ENCODE measurements at regions not wholly inside any gene's neighbourhood (a gene's known extent, or its start where the extent isn't known, plus 50 kb on each side); places are given as distances from the start of the nearest gene placed in this dataset.

DNA sequence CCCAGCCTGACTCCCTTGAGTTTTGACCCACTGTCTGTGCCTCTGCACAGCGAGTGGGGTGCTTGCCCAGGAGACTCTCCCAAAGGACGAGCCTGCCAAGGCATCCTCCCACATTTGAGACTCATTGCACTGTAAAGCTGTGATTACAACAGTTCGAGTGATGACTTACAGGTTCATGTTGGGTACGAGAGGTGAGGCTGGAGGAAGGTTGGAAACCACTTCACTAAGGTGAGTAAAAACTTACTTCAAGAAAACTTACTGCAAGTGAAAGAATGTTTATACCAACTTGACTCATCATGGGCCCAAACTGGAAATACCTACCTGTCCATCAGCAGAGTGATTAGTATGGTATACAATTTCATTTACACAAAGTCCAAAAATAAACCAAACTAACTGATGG is 360.1 kb upstream of the CDH11 start:
- Histone ChIP-seq H3K9me3 (no peaks in the 10 kb centered on the region), H3K4me3 (no peak overlapping the region), H3K36me3 (replicated peaks in 1 of 2; ENCODE audit: insufficient read depth in 1 of 2, low read depth in 2 of 2) (no peaks in the 10 kb centered on the region), H3K27me3 (no peaks in the 10 kb centered on the region), H3K4me1 (no peaks in the 10 kb centered on the region), H3K27ac (no peak overlapping the region)
- WGBS, 2 donors = 47 to 63% methylated on average over 4 of the region's 4 CpGs
- intact Hi-C loops (cut with DNase I) = no loop called here
- no peak for DNase-seq
- no peak for ATAC-seq
- TF ChIP-seq POLR2A (IDR thresholded peaks at IDR 0.05) = no peak
- TF ChIP-seq, protein P1, sequence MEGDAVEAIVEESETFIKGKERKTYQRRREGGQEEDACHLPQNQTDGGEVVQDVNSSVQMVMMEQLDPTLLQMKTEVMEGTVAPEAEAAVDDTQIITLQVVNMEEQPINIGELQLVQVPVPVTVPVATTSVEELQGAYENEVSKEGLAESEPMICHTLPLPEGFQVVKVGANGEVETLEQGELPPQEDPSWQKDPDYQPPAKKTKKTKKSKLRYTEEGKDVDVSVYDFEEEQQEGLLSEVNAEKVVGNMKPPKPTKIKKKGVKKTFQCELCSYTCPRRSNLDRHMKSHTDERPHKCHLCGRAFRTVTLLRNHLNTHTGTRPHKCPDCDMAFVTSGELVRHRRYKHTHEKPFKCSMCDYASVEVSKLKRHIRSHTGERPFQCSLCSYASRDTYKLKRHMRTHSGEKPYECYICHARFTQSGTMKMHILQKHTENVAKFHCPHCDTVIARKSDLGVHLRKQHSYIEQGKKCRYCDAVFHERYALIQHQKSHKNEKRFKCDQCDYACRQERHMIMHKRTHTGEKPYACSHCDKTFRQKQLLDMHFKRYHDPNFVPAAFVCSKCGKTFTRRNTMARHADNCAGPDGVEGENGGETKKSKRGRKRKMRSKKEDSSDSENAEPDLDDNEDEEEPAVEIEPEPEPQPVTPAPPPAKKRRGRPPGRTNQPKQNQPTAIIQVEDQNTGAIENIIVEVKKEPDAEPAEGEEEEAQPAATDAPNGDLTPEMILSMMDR (IDR thresholded peaks at IDR 0.05) = no peak

DNA sequence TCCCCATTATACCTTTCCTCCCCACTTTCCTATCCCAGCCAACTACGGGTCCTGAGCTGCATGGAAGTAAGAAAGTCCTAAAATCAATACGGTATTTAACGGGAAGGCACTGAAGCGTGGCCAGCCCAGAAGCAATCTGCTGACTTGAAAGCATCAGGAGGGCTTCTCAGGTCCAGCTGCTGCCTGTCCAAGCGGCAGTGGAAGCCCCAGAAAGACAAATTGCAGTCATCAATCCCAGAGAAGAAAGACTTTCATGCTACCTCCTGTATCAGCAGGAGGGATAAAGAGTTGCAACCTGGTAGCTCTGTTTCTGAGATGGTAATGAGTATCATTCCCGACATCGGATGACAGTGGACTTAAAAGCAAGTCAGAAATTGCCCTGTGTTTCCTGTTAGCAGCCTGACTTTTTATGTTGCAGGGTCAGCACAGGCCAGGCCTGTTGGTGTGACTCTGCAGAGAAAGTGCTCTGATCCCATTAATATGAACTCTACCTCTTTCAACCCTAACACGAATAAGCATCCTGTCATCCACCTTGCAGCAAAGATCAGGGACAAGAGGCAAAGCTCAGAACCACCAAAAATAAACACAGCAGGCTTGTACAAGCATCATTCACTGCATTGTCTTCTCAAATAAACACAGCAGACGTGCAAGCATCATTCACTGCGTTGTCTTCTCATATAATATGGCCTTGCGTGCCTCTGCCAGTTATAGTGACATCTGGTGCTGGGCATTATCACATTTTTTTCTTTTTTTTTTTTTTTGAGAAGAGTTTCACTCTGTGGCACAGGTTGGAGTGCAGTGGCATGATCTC is 358.6 kb upstream of the CDH11 start:
- intact Hi-C loops (cut with DNase I) = no loop called here
- no peaks in the 10 kb centered on the region for H3K4me1 ChIP-seq

DNA sequence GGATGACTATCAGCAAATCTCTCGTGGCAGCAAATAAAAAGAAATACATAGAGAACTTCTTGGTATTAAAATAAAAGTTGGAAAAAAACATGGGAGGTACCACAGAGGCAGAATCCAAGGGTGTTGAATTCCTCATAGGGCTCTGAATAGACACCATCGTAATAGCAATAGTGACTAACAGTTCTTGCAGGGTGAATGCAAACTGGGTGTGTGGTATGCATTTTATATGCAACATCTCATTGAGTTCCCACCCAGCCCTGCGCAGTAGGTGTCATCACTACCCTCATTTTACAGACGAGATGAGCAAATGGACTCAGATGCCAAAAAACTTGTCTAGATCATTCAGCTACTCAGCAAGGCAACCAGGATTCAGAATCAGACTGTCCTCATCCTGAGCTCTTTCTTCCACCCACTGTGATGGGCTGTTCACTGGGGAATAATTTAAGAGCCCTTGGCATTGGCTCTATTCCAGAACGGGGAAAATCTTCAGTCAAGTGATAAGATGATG is 354.6 kb upstream of the CDH11 start:
- no peak for DNase-seq
- Histone ChIP-seq H3K36me3 (replicated peaks in 1 of 2; ENCODE audit: insufficient read depth in 1 of 2, low read depth in 2 of 2) (no peaks in the 10 kb centered on the region), H3K4me3 (no peak overlapping the region), H3K27ac (no peak overlapping the region), H3K9me3 (no peaks in the 10 kb centered on the region), H3K27me3 (no peaks in the 10 kb centered on the region), H3K4me1 (no peaks in the 10 kb centered on the region)
- WGBS, 2 donors = 49 to 52% methylated on average over 5 of the region's 5 CpGs
- TF ChIP-seq, protein P1 (IDR thresholded peaks at IDR 0.05) = no peak
- no peak for TF ChIP-seq POLR2A (IDR thresholded peaks at IDR 0.05)
- no peak for ATAC-seq
- intact Hi-C loops (cut with DNase I) = no loop called here

More for the DNA sequence above, 358.6 kb upstream of the CDH11 start:
- Histone ChIP-seq H3K9me3 (no peaks in the 10 kb centered on the region), H3K27me3 (no peaks in the 10 kb centered on the region), H3K36me3 (replicated peaks in 1 of 2; ENCODE audit: insufficient read depth in 1 of 2, low read depth in 2 of 2) (no peaks in the 10 kb centered on the region), H3K27ac (no peak overlapping the region), H3K4me3 (no peak overlapping the region)
- ATAC-seq = no peak
- WGBS, 2 donors = 35 to 42% methylated on average over 11 of the region's 11 CpGs
- DNase-seq = no peak
- TF ChIP-seq, protein P1 (IDR thresholded peaks at IDR 0.05) = no peak
- TF ChIP-seq POLR2A (IDR thresholded peaks at IDR 0.05) = no peak

DNA sequence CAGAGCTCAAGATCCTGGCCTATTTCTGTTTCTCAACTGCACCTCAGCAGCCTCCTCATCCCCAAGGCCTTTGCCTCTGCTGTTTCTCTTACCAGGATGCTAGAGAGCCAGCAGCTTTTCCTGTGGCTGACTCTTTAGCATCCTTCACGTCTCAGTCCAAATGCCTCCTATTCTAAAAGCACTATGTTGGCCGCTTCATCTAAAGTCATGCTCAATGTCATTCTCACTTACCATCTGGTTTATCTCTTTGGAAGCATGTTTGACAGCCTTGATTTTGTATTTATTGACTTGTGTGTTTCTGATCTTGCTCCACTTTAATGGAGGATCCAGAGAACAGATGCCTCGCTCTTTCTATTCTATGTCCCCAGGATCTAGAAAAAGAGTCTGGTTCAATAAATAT is 351.8 kb upstream of the CDH11 start:
- DNase-seq (no peak), ATAC-seq (no peak)
- no peak overlapping the region for H3K4me3 ChIP-seq
- 64 to 70% methylated on average over 3 of the region's 3 CpGs for WGBS, 2 donors
- no peaks in the 10 kb centered on the region for H3K36me3 ChIP-seq (replicated peaks in 1 of 2; ENCODE audit: insufficient read depth in 1 of 2, low read depth in 2 of 2)
- no peaks in the 10 kb centered on the region for H3K4me1 ChIP-seq
- no peaks in the 10 kb centered on the region for H3K9me3 ChIP-seq
- intact Hi-C loops (cut with DNase I) = no loop called here
- no peak overlapping the region for H3K27ac ChIP-seq
- no peaks in the 10 kb centered on the region for H3K27me3 ChIP-seq
- TF ChIP-seq, protein P1 (IDR thresholded peaks at IDR 0.05) = no peak
- no peak for TF ChIP-seq POLR2A (IDR thresholded peaks at IDR 0.05)

DNA sequence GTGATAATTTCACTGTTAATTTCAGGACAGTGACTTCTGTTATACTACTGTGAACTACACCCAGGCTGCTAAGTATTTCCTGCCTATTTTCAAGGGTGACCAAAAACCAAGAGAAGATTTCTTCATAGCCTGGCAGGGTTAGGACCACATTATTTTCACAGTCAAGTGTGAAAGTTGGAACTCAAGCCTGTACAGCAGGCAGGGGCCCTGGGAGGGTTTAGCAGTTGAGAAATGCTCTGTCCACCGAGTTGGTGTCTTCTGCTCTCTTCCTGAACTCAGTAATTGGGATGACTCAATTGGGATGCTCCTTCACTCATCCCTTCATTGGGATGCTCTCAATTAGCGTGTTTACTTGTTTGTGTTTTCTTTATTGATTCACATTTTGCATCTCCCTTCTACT is 347.3 kb upstream of the CDH11 start:
- no peak for TF ChIP-seq POLR2A (IDR thresholded peaks at IDR 0.05)
- TF ChIP-seq, protein P1 (IDR thresholded peaks at IDR 0.05) = no peak
- no peaks in the 10 kb centered on the region for H3K4me1 ChIP-seq
- no peaks in the 10 kb centered on the region for H3K36me3 ChIP-seq (replicated peaks in 1 of 2; ENCODE audit: insufficient read depth in 1 of 2, low read depth in 2 of 2)
- no peaks in the 10 kb centered on the region for H3K27me3 ChIP-seq
- intact Hi-C loops (cut with DNase I) = no loop called here
- no peak overlapping the region for H3K4me3 ChIP-seq
- no peak overlapping the region for H3K27ac ChIP-seq
- ATAC-seq (no peak), DNase-seq (no peak)
- H3K9me3 ChIP-seq = no peaks in the 10 kb centered on the region
- WGBS, 2 donors = 34 to 38% methylated on average over 2 of the region's 2 CpGs
